ENCODE measurements at regions not wholly inside any gene's neighbourhood (a gene's known extent, or its start where the extent isn't known, plus 50 kb on each side); places are given as distances from the start of the nearest gene placed in this dataset.

- TF ChIP-seq POLR2A (IDR thresholded peaks at IDR 0.05; ENCODE audit: low read length), result no peak
- TF ChIP-seq GATA1 (IDR thresholded peaks at IDR 0.05; ENCODE audit: low read depth, low read length), result no peak
These were observed 104.4 kb upstream of the PRL start for GRCh38 chr6:22401206-22401605.

All from erythroblast (primary cell).